Endodermal cell (in vitro differentiated cells): ENCODE measurements at regions not wholly inside any gene's neighbourhood (a gene's known extent, or its start where the extent isn't known, plus 50 kb on each side); places are given as distances from the start of the nearest gene placed in this dataset.
"Not testable (repeated sequence)": the region's sequence is repeated elsewhere in the genome, so short reads cannot be mapped to it uniquely, and the experiment has no call there.

Source experiments
- DNase-seq: peaks from one replicate; pipeline ENCODE4 v3.0.0-alpha.2; 2017
- H3K27ac ChIP-seq: 2 replicates; pipeline ENCODE4 v1.5.1; 2013; ENCODE audit warnings: mild to moderate bottlenecking, low read depth, low read length, moderate library complexity
- H3K27me3 ChIP-seq: 2 replicates; pipeline ENCODE4 v1.6.1; 2013; ENCODE audit warnings: mild to moderate bottlenecking, low read length, moderate library complexity; ENCODE audit not compliant: insufficient read depth, control insufficient read depth, poor library complexity, severe bottlenecking
- H3K36me3 ChIP-seq: 2 replicates; pipeline ENCODE4 v1.7.0; 2013; ENCODE audit warnings: mild to moderate bottlenecking, low read length, moderate library complexity; ENCODE audit not compliant: control insufficient read depth, insufficient read depth
- H3K4me1 ChIP-seq: one replicate; pipeline ENCODE4 v1.7.0; 2013; ENCODE audit warnings: low read length; ENCODE audit not compliant: control insufficient read depth, insufficient read depth
- H3K4me3 ChIP-seq: 2 replicates; pipeline ENCODE4 v1.5.1; 2013; ENCODE audit warnings: mild to moderate bottlenecking, low read length, moderate library complexity
- H3K9ac ChIP-seq: 2 replicates; pipeline ENCODE4 v1.6.1; 2013; ENCODE audit warnings: mild to moderate bottlenecking, low read length, moderate library complexity; ENCODE audit not compliant: poor library complexity, severe bottlenecking; ENCODE audit errors: extremely low read depth
- H3K9me3 ChIP-seq: 2 replicates; pipeline ENCODE4 v1.6.1; 2013; ENCODE audit warnings: mild to moderate bottlenecking, low read length, moderate library complexity; ENCODE audit not compliant: control insufficient read depth
- H3K27ac Mint-ChIP-seq: 2 replicates; pipeline ENCODE4 v1.8.0; 2020; ENCODE audit warnings: mixed read lengths
- H3K27me3 Mint-ChIP-seq: 2 replicates; pipeline ENCODE4 v1.8.0; 2021; ENCODE audit warnings: mild to moderate bottlenecking, mixed read lengths; ENCODE audit not compliant: insufficient read depth
- H3K36me3 Mint-ChIP-seq: 2 replicates; pipeline ENCODE4 v1.8.0; 2020; ENCODE audit warnings: low read depth, mixed read lengths
- H3K4me1 Mint-ChIP-seq: 2 replicates; pipeline ENCODE4 v1.8.0; 2020; ENCODE audit warnings: mixed read lengths
- H3K4me3 Mint-ChIP-seq: 2 replicates; pipeline ENCODE4 v1.8.0; 2020; ENCODE audit warnings: mild to moderate bottlenecking, moderate library complexity, mixed read lengths
- H3K9me3 Mint-ChIP-seq: 2 replicates; pipeline ENCODE4 v1.8.0; 2020; ENCODE audit warnings: mild to moderate bottlenecking, mixed read lengths
- WGBS, 2 experiments: methylation state at CpG; one replicate each; pipeline versions ENCODE4 v1.1.5 to v1.1.7; 2013; ENCODE audit warnings: missing lambda C conversion rate in 2 of 2, mixed read lengths in 1 of 2; ENCODE audit not compliant: insufficient coverage in 1 of 2, insufficient read length in 1 of 2; 5-methylcytosine and 5-hydroxymethylcytosine counted together
- TF ChIP-seq, protein P1 (sequence below): fragments of 200-600 bp; sonication (generic); conservative IDR thresholded peaks from 2 replicates; pipeline ENCODE4 v1.5.0; 2021; ENCODE audit warnings: antibody characterized with exemption, mild to moderate bottlenecking

DNA sequence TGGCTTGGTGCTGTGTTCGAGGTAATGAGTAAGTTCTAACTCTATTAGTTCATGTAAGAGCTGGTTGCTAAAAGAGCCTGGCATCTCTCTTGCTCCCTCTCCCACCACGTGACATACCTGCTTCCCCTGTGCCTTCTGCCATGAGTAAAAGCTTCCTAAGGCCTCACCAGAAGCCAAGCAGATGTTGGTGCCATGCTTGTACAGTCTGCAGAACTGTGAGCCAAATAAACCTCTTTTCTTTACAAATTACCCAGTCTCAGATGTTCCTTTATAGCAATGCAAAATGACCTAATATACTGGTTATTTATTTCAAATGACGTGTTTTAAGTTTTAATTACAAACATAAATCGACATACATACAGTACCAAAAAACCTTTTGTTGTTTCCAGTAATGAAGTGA is 101.7 kb upstream of the DNAJC1 start:
- WGBS, 2 experiments = 95 to 100% methylated on average over 2 to 4 of the region's 4 CpGs
- no peak overlapping the region for H3K9ac ChIP-seq
- Mint-ChIP-seq H3K9me3 (peaks cover 5% of the 10 kb centered on the region), H3K4me1 (peaks cover 2% of the 10 kb centered on the region), H3K36me3 (no peaks in the 10 kb centered on the region), H3K4me3 (no peak overlapping the region), H3K27ac (no peak overlapping the region), H3K27me3 (no peaks in the 10 kb centered on the region)
- H3K4me1 ChIP-seq = no peaks in the 10 kb centered on the region
- no peaks in the 10 kb centered on the region for H3K36me3 ChIP-seq
- no peak for DNase-seq
- TF ChIP-seq, protein P1, sequence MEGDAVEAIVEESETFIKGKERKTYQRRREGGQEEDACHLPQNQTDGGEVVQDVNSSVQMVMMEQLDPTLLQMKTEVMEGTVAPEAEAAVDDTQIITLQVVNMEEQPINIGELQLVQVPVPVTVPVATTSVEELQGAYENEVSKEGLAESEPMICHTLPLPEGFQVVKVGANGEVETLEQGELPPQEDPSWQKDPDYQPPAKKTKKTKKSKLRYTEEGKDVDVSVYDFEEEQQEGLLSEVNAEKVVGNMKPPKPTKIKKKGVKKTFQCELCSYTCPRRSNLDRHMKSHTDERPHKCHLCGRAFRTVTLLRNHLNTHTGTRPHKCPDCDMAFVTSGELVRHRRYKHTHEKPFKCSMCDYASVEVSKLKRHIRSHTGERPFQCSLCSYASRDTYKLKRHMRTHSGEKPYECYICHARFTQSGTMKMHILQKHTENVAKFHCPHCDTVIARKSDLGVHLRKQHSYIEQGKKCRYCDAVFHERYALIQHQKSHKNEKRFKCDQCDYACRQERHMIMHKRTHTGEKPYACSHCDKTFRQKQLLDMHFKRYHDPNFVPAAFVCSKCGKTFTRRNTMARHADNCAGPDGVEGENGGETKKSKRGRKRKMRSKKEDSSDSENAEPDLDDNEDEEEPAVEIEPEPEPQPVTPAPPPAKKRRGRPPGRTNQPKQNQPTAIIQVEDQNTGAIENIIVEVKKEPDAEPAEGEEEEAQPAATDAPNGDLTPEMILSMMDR = no peak
- H3K4me3 ChIP-seq = no peak overlapping the region
- no peaks in the 10 kb centered on the region for H3K27me3 ChIP-seq
- H3K27ac ChIP-seq = no peak overlapping the region
- no peaks in the 10 kb centered on the region for H3K9me3 ChIP-seq

DNA sequence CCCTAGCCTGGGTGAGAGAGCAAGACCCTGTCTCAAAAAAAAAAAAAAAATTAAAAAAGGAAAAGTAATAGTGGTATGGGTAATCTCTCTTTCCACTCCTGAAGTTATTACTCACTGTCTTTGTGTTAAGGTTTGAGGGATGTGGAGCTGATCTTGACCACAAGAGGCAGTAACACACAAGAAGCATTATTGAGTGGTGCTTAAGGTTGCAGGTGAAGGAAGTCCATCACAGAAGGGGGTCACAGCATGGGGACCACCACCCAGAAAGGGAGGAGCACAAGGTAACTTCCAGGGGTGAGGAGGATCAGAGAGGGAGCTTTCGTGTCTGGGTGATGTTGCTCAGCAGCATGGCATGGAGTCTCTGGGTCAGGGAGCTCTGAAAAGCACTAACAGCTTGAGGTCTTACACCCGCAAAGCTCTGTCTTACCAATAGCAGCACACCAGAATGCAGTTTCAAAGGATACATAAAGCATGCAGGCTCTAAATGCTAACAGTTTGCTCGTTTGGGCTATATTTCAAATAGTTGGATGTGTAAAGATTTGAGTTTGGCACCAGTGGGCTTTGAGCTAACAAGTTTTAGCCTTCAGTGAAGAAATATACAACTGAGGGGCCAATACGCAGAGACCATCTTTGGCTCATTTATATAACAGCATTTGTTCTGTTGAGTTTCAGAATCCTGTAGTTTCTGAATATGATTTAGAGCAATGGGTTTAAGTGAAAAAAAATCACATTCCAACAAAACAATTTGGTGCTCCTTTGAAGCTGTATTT is 100.4 kb upstream of the DNAJC1 start:
- H3K9me3 Mint-ChIP-seq = peaks cover 7% of the 10 kb centered on the region
- no peaks in the 10 kb centered on the region for H3K36me3 Mint-ChIP-seq
- no peaks in the 10 kb centered on the region for H3K27me3 Mint-ChIP-seq
- Histone ChIP-seq H3K4me1 (no peaks in the 10 kb centered on the region), H3K9ac (no peak overlapping the region), H3K27me3 (no peaks in the 10 kb centered on the region), H3K36me3 (no peaks in the 10 kb centered on the region), H3K9me3 (no peaks in the 10 kb centered on the region), H3K4me3 (no peak overlapping the region), H3K27ac (no peak overlapping the region)
- TF ChIP-seq, protein P1 = peak; percentile 79
- H3K4me3 Mint-ChIP-seq = no peak overlapping the region
- H3K4me1 Mint-ChIP-seq = peaks cover 2% of the 10 kb centered on the region
- no peak overlapping the region for H3K27ac Mint-ChIP-seq
- DNase-seq = peak; percentile 56
- 80 to 82% methylated on average over 3 to 4 of the region's 4 CpGs for WGBS, 2 experiments

DNA sequence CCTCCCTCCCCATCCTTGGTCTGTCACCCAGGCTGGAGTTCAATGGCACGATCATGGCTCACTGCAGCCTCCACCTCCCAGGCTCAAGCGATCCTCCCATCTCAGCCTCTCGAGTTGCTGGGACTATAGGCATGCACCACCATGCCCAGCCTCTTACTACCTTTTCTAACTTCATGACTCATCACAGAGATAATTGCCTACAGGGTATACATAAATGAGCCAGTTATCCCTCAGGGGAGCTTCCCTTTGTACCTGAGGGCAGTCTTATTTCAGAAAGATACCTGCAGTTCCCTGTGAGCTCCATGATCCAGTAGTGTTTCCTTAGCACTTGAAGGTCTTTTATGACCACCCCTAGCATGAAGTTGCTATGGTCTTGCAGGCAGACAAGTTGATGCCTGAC is 94.2 kb upstream of the DNAJC1 start:
- 89 to 93% methylated on average over 3 of the region's 3 CpGs for WGBS, 2 experiments
- Histone ChIP-seq H3K27ac (no peak overlapping the region), H3K9me3 (no peaks in the 10 kb centered on the region), H3K4me1 (no peaks in the 10 kb centered on the region), H3K27me3 (no peaks in the 10 kb centered on the region), H3K9ac (no peak overlapping the region), H3K4me3 (no peak overlapping the region), H3K36me3 (no peaks in the 10 kb centered on the region)
- Mint-ChIP-seq H3K27me3 (peaks cover 4% of the 10 kb centered on the region), H3K27ac (no peak overlapping the region), H3K36me3 (no peaks in the 10 kb centered on the region), H3K4me1 (no peaks in the 10 kb centered on the region), H3K9me3 (peaks cover 3% of the 10 kb centered on the region), H3K4me3 (no peak overlapping the region)
- DNase-seq = no peak
- TF ChIP-seq, protein P1 = no peak

DNA sequence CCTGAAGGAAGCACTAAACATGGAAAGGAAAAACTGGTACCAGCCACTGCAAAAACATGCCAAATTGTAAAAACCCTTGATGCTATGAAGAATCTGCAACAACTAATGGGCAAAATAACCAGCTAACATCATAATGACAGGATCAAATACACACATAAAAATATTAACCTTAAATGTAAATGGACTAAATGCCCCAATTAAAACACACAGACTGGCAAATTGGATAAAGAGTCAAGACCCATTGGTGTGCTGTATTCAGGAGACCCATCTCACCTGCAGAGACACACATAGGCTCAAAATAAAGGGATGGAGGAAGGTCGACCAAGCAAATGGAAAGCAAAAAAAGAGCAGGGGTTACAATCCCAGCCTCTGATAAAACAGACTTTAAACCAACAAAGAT is 87.7 kb upstream of the DNAJC1 start:
- not testable (repeated sequence) for H3K36me3 Mint-ChIP-seq, H3K4me3 Mint-ChIP-seq, H3K36me3 ChIP-seq, H3K27me3 ChIP-seq, H3K9me3 Mint-ChIP-seq, H3K4me1 ChIP-seq, H3K9me3 ChIP-seq, H3K9ac ChIP-seq, H3K27ac Mint-ChIP-seq, H3K4me1 Mint-ChIP-seq, DNase-seq, H3K27me3 Mint-ChIP-seq, H3K27ac ChIP-seq, H3K4me3 ChIP-seq
- 100% methylated on average over 1 of the region's 1 CpG; no CpG with 5 or more reads in 1 of the 2 experiments for WGBS, 2 experiments
